ENCODE measurements at regions not wholly inside any gene's neighbourhood (a gene's known extent, or its start where the extent isn't known, plus 50 kb on each side); places are given as distances from the start of the nearest gene placed in this dataset.
A peak's percentile ranks its signal among the peaks of the same experiment; 100 is the strongest.

DNA sequence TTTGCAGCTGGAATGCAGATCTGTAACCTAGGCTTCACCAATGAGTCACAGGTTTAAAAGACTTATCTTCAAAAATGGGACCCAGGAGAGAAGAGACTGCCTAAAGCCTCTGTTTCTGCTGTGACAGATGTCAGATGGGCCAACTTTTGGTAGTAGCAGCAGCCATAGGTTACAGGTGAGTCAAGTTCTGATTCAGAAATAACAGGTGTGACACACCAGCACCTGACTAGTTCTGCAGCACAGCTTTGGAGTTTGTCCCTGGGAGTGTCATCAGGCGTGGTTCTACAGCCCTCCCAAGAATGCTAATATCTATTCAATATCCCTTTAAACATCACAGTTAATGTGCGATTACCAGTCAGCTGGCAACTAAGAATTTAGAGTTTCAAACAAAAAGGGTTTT, 121.9 kb upstream of the BTN3A2 start:
- TF ChIP-seq CTCF (IDR thresholded peaks at IDR 0.05; ENCODE audit: insufficient read depth, low read length, poor library complexity, severe bottlenecking) = no peak
- H3K27me3 ChIP-seq (replicated peaks; ENCODE audit: control insufficient read depth, insufficient read depth, low read length) = no peaks in the 10 kb centered on the region
- H3K36me3 ChIP-seq (ENCODE audit: control insufficient read depth, insufficient read depth, low read length) = no peaks in the 10 kb centered on the region
- no peak for DNase-seq (ENCODE audit: extremely low read depth, insufficient read length)
- H3K4me3 ChIP-seq (replicated peaks; ENCODE audit: low read depth, low read length) = no peak overlapping the region

GRCh38 chr6:26243752-26244151, 121.2 kb upstream of the BTN3A2 start:
- H3K36me3 ChIP-seq (ENCODE audit: control insufficient read depth, insufficient read depth, low read length) = no peaks in the 10 kb centered on the region
- no peak for DNase-seq (ENCODE audit: extremely low read depth, insufficient read length)
- H3K27me3 ChIP-seq (replicated peaks; ENCODE audit: control insufficient read depth, insufficient read depth, low read length) = no peaks in the 10 kb centered on the region
- no peak overlapping the region for H3K4me3 ChIP-seq (replicated peaks; ENCODE audit: low read depth, low read length)
- TF ChIP-seq CTCF (IDR thresholded peaks at IDR 0.05; ENCODE audit: insufficient read depth, low read length, poor library complexity, severe bottlenecking) = no peak

DNA sequence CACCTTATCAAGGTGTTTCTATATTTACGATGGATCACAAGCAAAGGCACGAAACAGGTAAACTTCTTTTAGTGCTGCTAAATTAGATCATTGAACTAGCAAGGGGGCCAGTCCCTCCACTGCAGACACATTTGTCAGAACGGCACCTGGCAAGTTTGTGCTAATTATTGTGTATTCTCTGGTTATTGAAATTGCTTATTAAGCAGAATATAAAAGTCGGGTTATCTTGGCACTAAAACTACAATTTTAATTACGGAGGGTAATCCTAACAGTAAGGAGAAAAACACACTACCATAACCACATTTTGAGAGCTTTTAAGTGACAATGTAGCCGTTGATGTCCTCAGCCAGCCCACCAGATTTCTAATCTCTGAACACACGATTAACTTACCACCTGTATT, 118.9 kb upstream of the BTN3A2 start:
- Histone ChIP-seq H3K36me3 (ENCODE audit: control insufficient read depth, insufficient read depth, low read length) (no peaks in the 10 kb centered on the region), H3K27me3 (replicated peaks; ENCODE audit: control insufficient read depth, insufficient read depth, low read length) (no peaks in the 10 kb centered on the region), H3K4me3 (replicated peaks; ENCODE audit: low read depth, low read length) (no peak overlapping the region)
- no peak for TF ChIP-seq CTCF (IDR thresholded peaks at IDR 0.05; ENCODE audit: insufficient read depth, low read length, poor library complexity, severe bottlenecking)
- no peak for DNase-seq (ENCODE audit: extremely low read depth, insufficient read length)

DNA sequence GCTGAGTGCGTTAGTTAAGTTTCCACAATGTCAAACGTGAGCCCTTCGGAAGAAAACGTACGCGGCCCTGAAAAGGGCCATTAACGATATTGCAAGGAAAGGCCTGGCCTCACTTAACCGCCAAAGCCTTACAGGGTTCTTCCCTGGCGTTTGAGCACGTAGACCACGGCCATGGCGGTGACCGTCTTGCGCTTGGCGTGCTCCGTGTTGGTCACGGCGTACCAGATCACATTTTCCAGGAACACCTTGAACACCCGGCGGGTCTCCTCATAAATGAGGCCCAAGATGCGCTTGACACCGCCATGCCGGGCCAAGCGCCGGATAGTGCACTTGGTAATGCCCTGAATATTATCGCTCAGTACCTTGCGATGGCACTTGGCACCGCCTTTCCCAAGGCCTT, 118.4 kb upstream of the BTN3A2 start:
- no peak for TF ChIP-seq CTCF (IDR thresholded peaks at IDR 0.05; ENCODE audit: insufficient read depth, low read length, poor library complexity, severe bottlenecking)
- H3K4me3 ChIP-seq (replicated peaks; ENCODE audit: low read depth, low read length) = no peak overlapping the region
- no peaks in the 10 kb centered on the region for H3K36me3 ChIP-seq (ENCODE audit: control insufficient read depth, insufficient read depth, low read length)
- H3K27me3 ChIP-seq (replicated peaks; ENCODE audit: control insufficient read depth, insufficient read depth, low read length) = no peaks in the 10 kb centered on the region
- no peak for DNase-seq (ENCODE audit: extremely low read depth, insufficient read length)

- Histone ChIP-seq H3K36me3 (ENCODE audit: control insufficient read depth, insufficient read depth, low read length) (no peaks in the 10 kb centered on the region), H3K27me3 (replicated peaks; ENCODE audit: control insufficient read depth, insufficient read depth, low read length) (no peaks in the 10 kb centered on the region), H3K4me3 (replicated peaks; ENCODE audit: low read depth, low read length) (peak overlapping the region; percentile 61)
- DNase-seq (ENCODE audit: extremely low read depth, insufficient read length) = no peak
- no peak for TF ChIP-seq CTCF (IDR thresholded peaks at IDR 0.05; ENCODE audit: insufficient read depth, low read length, poor library complexity, severe bottlenecking)
Observed at GRCh38 chr6:26249707-26249956, 115.4 kb upstream of the BTN3A2 start.

DNA sequence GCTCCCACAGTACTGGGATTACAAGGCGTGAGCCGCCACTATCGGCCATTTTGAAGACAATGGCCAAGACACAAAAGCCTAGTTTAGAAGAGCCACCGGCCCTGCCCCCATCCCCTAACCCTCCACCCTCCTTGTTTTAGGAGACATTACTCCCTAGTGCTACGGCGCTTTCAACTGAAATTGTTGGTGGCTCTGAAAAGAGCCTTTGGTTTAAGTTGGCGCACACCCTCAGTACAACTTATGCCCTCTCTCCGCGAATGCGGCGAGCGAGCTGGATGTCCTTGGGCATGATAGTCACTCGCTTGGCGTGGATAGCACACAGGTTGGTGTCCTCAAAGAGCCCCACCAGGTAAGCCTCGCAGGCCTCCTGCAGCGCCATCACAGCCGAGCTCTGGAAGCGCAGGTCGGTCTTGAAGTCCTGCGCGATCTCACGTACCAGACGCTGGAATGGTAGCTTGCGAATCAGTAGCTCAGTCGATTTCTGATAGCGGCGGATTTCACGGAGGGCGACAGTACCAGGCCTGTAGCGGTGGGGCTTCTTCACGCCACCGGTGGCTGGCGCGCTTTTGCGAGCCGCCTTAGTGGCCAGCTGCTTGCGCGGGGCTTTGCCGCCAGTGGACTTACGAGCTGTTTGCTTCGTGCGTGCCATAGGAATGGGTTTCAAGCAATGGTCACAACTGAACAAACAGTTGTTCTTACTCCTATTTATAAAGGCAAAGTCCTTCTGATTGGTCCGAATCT, 114.9 kb upstream of the BTN3A2 start:
- Histone ChIP-seq H3K27me3 (replicated peaks; ENCODE audit: control insufficient read depth, insufficient read depth, low read length) (no peaks in the 10 kb centered on the region), H3K4me3 (replicated peaks; ENCODE audit: low read depth, low read length) (peak overlapping the region; percentile 61), H3K36me3 (ENCODE audit: control insufficient read depth, insufficient read depth, low read length) (no peaks in the 10 kb centered on the region)
- peak; percentile 93 for DNase-seq (ENCODE audit: extremely low read depth, insufficient read length)
- TF ChIP-seq CTCF (IDR thresholded peaks at IDR 0.05; ENCODE audit: insufficient read depth, low read length, poor library complexity, severe bottlenecking) = peak; percentile 55
